Uterus (tissue), 3 donors: ENCODE measurements at regions not wholly inside any gene's neighbourhood (a gene's known extent, or its start where the extent isn't known, plus 50 kb on each side); places are given as distances from the start of the nearest gene placed in this dataset.

Experiments
- DNase-seq, 2 donors: peaks; one replicate each; pipeline ENCODE4 v3.0.0-alpha.2; 2019 to 2020
- H3K27ac ChIP-seq, 2 donors: fragments of 200-600 bp; sonication (generic); 1 replicate in 1 of 2; 2 replicates in 1 of 2; pipeline ENCODE4 v1.5.1; 2016 to 2018
- H3K27me3 ChIP-seq, 2 donors: fragments of 200-600 bp; sonication (generic); one replicate each; pipeline ENCODE4 v1.5.1; 2018 to 2019; ENCODE audit warnings: control low read depth in 1 of 2
- H3K36me3 ChIP-seq, 2 donors: fragments of 200-600 bp; sonication (generic); one replicate each; pipeline ENCODE4 v1.5.1; 2019; ENCODE audit warnings: control low read depth in 1 of 2
- H3K4me1 ChIP-seq, 2 donors: fragments of 200-600 bp; sonication (generic); one replicate each; pipeline ENCODE4 v1.5.1; 2018 to 2019; ENCODE audit warnings: control low read depth in 1 of 2
- H3K4me3 ChIP-seq, 2 donors: fragments of 200-600 bp; sonication (generic); 1 replicate in 1 of 2; 2 replicates in 1 of 2; pipeline ENCODE4 v1.5.1; 2018 to 2019; ENCODE audit warnings: mild to moderate bottlenecking in 1 of 2
- H3K9me3 ChIP-seq, 2 donors: fragments of 200-600 bp; sonication (generic); one replicate each; pipeline ENCODE4 v1.5.1; 2019; ENCODE audit warnings: control low read depth in 1 of 2
- CTCF ChIP-seq, 4 experiments: fragments of 200-600 bp in 2 of 4; fragments of 450-650 bp in 2 of 4; sonication (generic) in 2 of 4; IDR thresholded peaks; one replicate each; pipeline ENCODE4 v1.5.1; 2016 to 2019; ENCODE audit warnings: antibody characterized with exemption in 4 of 4, mild to moderate bottlenecking in 2 of 4, moderate library complexity in 1 of 4
- POLR2A ChIP-seq, 2 donors: fragments of 450-650 bp; IDR thresholded peaks; one replicate each; pipeline ENCODE4 v1.6.1; 2016; ENCODE audit warnings: antibody characterized with exemption in 2 of 2, mild to moderate bottlenecking in 1 of 2, moderate library complexity in 1 of 2
- intact Hi-C: fragments of 100-400 bp; cut with DNase I; formaldehyde crosslinking; loops from one replicate; pipeline ENCODE4 v1.15.1; 2023; ENCODE audit warnings: low total_unique reads
- donor health status: DM: yes; HTN: yes; CAD: no.

GRCh38 chr17:13864521-13864920, 204.8 kb upstream of the COX10 start:
- no peak overlapping the region for H3K27ac ChIP-seq
- peaks cover 0 to 3% of the 10 kb centered on the region in 2 donors for H3K9me3 ChIP-seq
- no peak overlapping the region for H3K4me3 ChIP-seq
- H3K36me3 ChIP-seq: no peaks in the 10 kb centered on the region
- no peaks in the 10 kb centered on the region for H3K27me3 ChIP-seq
- DNase-seq: no peak
- no peaks in the 10 kb centered on the region for H3K4me1 ChIP-seq
- intact Hi-C loops: no loop called here
- TF ChIP-seq CTCF (IDR thresholded peaks at IDR 0.05) (no peak), POLR2A (IDR thresholded peaks at IDR 0.05) (no peak)

- H3K27me3 ChIP-seq: no peaks in the 10 kb centered on the region
- no peaks in the 10 kb centered on the region for H3K36me3 ChIP-seq
Measured at GRCh38 chr17:13865650-13866049, 203.7 kb upstream of the COX10 start.

DNA sequence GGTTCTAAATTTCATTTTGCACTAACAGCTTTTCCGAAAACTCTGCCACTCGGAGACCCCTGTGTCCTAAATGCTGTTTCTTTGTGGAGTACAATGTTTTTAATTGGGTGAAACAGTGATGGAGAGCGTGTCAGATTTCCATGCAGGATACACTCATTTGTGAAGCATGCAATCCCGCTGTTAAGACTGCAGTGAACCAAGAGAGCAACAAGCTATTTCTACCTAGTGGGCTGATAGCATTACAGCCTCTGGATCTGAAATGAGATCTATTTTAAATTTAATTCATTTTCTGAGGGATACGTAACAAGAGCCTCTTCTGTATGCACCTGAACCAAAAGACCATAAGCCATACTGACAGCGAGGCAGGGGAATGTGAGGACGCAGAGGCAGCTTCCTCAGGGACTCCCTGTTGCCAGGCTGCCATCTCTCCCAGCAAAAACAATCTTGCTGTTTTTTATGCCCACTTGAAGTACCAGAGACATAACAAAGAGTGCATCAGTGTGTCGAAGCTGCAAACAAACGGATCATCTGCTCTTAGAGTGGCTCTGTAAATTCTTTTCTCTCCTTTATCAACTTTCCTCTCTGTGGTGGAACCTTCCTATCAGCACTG, 199.9 kb upstream of the COX10 start:
- Histone ChIP-seq H3K4me3 (no peak overlapping the region), H3K9me3 (no peaks in the 10 kb centered on the region), H3K4me1 (no peaks in the 10 kb centered on the region), H3K27me3 (no peaks in the 10 kb centered on the region), H3K27ac (no peak overlapping the region), H3K36me3 (no peaks in the 10 kb centered on the region)
- TF ChIP-seq POLR2A (IDR thresholded peaks at IDR 0.05): no peak
- no peak for TF ChIP-seq CTCF (IDR thresholded peaks at IDR 0.05)
- no peak for DNase-seq
- intact Hi-C loops: no loop called here

More at GRCh38 chr17:13865650-13866049, 203.7 kb upstream of the COX10 start:
- TF ChIP-seq CTCF (IDR thresholded peaks at IDR 0.05) (no peak), POLR2A (IDR thresholded peaks at IDR 0.05) (no peak)
- DNase-seq: no peak
- H3K4me1 ChIP-seq: no peaks in the 10 kb centered on the region
- intact Hi-C loops: no loop called here
- H3K4me3 ChIP-seq: no peak overlapping the region
- peaks cover 0 to 3% of the 10 kb centered on the region in 2 donors for H3K9me3 ChIP-seq
- H3K27ac ChIP-seq: no peak overlapping the region

DNA sequence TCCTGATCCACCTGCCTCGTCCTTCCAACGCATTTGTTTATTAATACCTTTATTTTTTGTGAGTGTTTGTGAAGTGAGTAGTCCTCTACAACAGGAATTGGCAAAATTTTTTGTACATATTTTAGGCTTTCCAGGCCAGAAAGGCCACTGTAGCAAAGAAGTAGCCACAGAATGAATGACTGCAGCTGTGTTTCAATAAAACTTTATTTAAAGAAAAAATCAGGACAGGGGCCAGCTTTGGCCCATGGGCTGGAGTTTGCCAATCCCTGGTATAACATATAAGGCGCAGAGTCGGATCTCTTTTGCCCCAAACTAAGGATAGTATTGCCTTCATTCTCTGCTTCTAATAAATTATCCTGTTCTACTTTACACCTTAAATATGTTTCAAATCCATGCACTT, 198.0 kb upstream of the COX10 start:
- DNase-seq: no peak
- H3K4me1 ChIP-seq: no peaks in the 10 kb centered on the region
- no peaks in the 10 kb centered on the region for H3K27me3 ChIP-seq
- H3K4me3 ChIP-seq: no peak overlapping the region
- H3K9me3 ChIP-seq: no peaks in the 10 kb centered on the region
- intact Hi-C loops: no loop called here
- no peak for TF ChIP-seq POLR2A (IDR thresholded peaks at IDR 0.05)
- TF ChIP-seq CTCF (IDR thresholded peaks at IDR 0.05): no peak
- no peak overlapping the region for H3K27ac ChIP-seq
- no peaks in the 10 kb centered on the region for H3K36me3 ChIP-seq

DNA sequence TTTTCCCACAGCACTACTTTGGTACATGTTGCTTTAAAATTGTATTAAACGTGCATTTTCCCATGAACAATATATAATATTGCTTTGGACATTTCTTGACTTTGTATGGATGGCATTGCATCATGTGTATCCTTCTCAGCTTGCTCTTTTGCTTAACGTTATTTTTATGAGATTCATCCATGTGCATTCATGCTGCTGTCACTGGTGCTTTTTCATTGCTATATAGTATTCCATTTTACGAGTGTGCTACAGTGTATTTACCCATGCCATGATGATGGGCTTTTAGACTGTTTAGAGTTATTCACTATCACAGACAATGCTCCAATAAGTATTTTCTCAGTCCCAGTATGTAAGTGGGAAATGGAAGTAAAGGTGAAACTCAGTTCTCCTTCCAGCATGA, 195.2 kb upstream of the COX10 start:
- intact Hi-C loops: no loop called here
- H3K27ac ChIP-seq: no peak overlapping the region
- no peaks in the 10 kb centered on the region for H3K36me3 ChIP-seq
- H3K27me3 ChIP-seq: no peaks in the 10 kb centered on the region
- H3K9me3 ChIP-seq: no peaks in the 10 kb centered on the region
- H3K4me3 ChIP-seq: no peak overlapping the region
- DNase-seq: no peak
- no peaks in the 10 kb centered on the region for H3K4me1 ChIP-seq
- TF ChIP-seq POLR2A (IDR thresholded peaks at IDR 0.05) (no peak), CTCF (IDR thresholded peaks at IDR 0.05) (no peak)
